ENCODE measurements at regions not wholly inside any gene's neighbourhood (a gene's known extent, or its start where the extent isn't known, plus 50 kb on each side); places are given as distances from the start of the nearest gene placed in this dataset.

DNA sequence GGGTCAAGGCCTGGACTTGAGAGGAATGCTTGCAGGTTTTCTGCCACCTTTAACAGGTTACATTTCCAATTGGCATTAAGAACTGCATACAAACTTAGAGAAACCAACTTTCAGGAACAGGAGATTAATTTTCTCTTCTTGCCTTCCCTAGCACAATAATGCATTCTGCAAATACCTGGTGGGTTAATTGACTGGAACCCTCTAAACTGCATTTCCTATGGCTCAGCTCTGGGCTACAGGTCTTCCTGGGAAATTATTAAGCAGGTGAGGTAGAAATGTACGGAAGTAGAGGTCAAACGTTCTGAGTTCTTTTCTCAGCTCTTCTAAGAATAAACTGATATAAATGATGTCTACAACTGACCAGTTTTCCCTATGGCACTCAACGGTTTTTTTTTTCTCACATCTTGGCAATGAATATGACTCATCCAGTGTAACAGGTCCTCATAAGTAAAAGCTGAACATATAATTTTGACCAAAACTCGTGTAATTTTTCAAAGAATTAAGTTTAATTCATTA is 144.9 kb upstream of the PELI2 start:
- Mint-ChIP-seq H3K27ac (no peak overlapping the region), H3K9me3 (no peaks in the 10 kb centered on the region), H3K4me3 (no peak overlapping the region), H3K27me3 (peaks cover 10% of the 10 kb centered on the region), H3K4me1 (no peaks in the 10 kb centered on the region), H3K36me3 (no peaks in the 10 kb centered on the region)

GRCh38 chr14:55973911-55974630 is 144.1 kb upstream of the PELI2 start:
- Mint-ChIP-seq H3K36me3 (no peaks in the 10 kb centered on the region), H3K27me3 (peaks cover 10% of the 10 kb centered on the region), H3K4me1 (no peaks in the 10 kb centered on the region), H3K27ac (no peak overlapping the region), H3K4me3 (no peak overlapping the region), H3K9me3 (no peaks in the 10 kb centered on the region)

- Mint-ChIP-seq H3K27ac (no peak overlapping the region), H3K4me1 (peaks cover 3% of the 10 kb centered on the region), H3K4me3 (no peak overlapping the region), H3K27me3 (peaks cover 8% of the 10 kb centered on the region), H3K9me3 (no peaks in the 10 kb centered on the region), H3K36me3 (no peaks in the 10 kb centered on the region)
Observed at GRCh38 chr14:55975281-55975910, 142.8 kb upstream of the PELI2 start.

DNA sequence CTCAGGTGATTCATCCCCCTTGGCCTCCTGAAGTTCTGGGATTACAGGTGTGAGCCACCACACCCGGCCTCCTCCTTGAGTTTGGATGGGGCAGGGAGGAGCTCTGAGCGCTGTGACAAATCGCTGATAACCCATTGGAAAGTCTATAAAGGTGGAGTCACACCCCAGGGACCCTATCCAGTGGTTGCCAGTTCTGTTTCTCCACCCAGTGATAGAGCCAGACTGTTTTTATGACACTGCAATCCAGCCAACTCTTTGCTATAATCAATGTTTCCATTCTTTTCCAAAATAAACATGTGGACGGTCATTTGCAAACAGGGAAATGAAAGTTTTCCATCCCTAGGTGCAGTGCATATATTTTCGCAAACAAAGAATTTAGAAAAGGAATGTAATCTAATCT is 142.0 kb upstream of the PELI2 start:
- Mint-ChIP-seq H3K27me3 (peaks cover 2% of the 10 kb centered on the region), H3K4me1 (peaks cover 6% of the 10 kb centered on the region), H3K9me3 (peaks cover 2% of the 10 kb centered on the region), H3K4me3 (no peak overlapping the region), H3K27ac (no peak overlapping the region), H3K36me3 (no peaks in the 10 kb centered on the region)

GRCh38 chr14:55976655-55977054 is 141.6 kb upstream of the PELI2 start:
- Mint-ChIP-seq H3K9me3 (peaks cover 6% of the 10 kb centered on the region), H3K4me3 (no peak overlapping the region), H3K27ac (no peak overlapping the region), H3K27me3 (peaks cover 2% of the 10 kb centered on the region), H3K4me1 (peaks cover 7% of the 10 kb centered on the region), H3K36me3 (no peaks in the 10 kb centered on the region)

DNA sequence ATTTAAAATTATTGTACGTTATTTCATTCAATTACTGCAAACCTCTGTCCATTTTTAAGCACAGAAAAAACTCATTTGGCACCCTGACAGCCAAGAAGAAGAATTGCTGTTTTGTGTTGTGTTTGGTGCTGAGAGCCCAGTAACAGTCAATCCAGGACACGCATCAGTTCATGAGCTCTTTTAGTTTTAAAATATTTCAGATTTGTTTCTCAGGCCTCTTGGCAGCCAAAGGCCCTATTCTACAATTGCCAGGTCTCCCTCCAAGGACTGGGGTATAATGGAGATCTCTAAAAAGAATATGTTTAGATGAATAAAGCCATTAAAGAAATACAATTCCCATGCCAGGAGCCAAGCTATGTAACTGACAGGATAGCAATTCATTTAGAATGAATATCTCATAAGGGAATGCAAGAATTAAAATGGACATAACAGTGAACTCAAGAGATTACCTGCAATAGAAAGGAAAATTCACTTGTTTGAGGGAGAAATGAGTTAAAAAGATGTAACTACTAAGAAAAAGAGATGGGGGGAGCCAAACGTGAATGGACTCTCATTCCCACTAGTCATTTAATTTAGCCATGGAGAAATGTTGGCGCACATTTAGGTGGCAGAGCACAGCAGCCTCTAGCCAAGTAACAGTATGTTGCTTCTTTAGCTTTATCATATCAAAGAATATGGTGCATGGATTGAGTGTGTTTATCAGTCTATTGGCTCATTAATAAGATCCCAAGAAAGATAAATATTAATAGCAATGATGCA is 140.6 kb upstream of the PELI2 start:
- Mint-ChIP-seq H3K4me1 (peaks cover 7% of the 10 kb centered on the region), H3K27me3 (no peaks in the 10 kb centered on the region), H3K27ac (no peak overlapping the region), H3K4me3 (no peak overlapping the region), H3K9me3 (peaks cover 7% of the 10 kb centered on the region), H3K36me3 (no peaks in the 10 kb centered on the region)

DNA sequence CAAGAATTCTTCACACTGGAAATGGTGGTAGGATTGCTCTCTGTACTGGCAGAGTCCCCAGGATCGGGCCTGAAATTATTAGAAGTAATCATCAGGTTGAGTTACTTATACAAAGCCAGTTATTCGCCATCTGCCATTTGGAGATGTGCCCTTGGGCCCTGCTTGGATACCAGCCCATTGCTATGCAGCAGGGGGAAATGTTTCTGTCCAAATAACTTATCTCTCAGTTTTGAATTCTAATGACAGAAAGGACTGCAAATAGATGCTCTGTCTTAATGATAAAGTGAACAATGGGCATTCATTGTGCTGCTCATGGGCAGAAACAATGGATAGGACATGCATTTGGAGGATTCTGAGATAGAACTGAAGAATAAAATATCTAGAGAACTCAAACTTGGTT is 139.1 kb upstream of the PELI2 start:
- Mint-ChIP-seq H3K9me3 (peaks cover 7% of the 10 kb centered on the region), H3K4me1 (peaks cover 7% of the 10 kb centered on the region), H3K36me3 (no peaks in the 10 kb centered on the region), H3K4me3 (no peak overlapping the region), H3K27me3 (peaks cover 2% of the 10 kb centered on the region), H3K27ac (no peak overlapping the region)

- H3K4me1 Mint-ChIP-seq: peaks cover 7% of the 10 kb centered on the region
- H3K9me3 Mint-ChIP-seq: peaks cover 7% of the 10 kb centered on the region
- H3K36me3 Mint-ChIP-seq: no peaks in the 10 kb centered on the region
- H3K27ac Mint-ChIP-seq: no peak overlapping the region
- peaks cover 3% of the 10 kb centered on the region for H3K27me3 Mint-ChIP-seq
- H3K4me3 Mint-ChIP-seq: no peak overlapping the region
Observed at GRCh38 chr14:55979781-55980180, 138.4 kb upstream of the PELI2 start.

GRCh38 chr14:55980970-55981369 is 137.2 kb upstream of the PELI2 start:
- Mint-ChIP-seq H3K9me3 (peaks cover 7% of the 10 kb centered on the region), H3K27me3 (peaks cover 10% of the 10 kb centered on the region), H3K4me1 (peaks cover 7% of the 10 kb centered on the region), H3K4me3 (no peak overlapping the region), H3K27ac (no peak overlapping the region), H3K36me3 (no peaks in the 10 kb centered on the region)

DNA sequence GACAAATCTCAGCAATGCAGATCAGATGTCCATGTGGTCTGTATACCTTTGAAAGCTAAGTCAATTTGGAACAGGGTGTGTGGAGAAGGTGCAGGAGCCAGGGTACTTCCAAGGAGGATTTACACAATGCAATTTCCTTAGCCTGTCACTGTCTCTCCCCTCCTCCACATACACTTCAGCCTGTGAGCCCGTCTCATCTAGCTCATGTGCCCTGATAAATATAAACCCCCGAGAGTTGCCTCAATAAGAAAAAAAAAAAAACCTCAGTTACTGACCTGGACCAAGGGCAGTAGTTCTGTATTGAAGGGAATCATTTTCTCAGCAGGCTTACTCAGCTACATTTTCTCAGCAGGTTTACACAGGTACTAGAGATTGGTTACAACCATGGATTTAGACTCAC is 132.1 kb upstream of the PELI2 start:
- peaks cover 3% of the 10 kb centered on the region for H3K4me1 Mint-ChIP-seq
- no peak overlapping the region for H3K4me3 Mint-ChIP-seq
- H3K9me3 Mint-ChIP-seq: peaks cover 7% of the 10 kb centered on the region
- no peak overlapping the region for H3K27ac Mint-ChIP-seq
- no peaks in the 10 kb centered on the region for H3K36me3 Mint-ChIP-seq
- peaks cover 19% of the 10 kb centered on the region for H3K27me3 Mint-ChIP-seq

DNA sequence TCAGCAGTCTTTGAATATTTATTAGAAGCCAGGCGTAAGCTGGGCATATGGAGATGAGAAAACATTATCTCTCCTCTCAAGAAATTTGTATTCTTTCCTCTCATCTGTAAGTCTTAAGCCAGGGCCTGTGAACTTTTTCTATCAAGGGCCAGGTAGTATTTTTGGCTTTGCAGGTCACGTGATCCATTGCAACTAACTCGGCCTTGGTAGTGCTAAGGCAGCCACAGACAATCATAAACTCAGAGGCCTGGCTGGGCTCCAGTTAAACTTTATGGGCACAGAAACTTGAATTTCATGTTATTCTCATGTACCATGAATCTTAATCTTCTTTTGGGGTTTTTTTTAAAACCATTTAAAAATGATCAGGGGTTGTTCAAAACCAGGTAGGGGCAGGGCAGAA is 117.4 kb upstream of the PELI2 start:
- Mint-ChIP-seq H3K9me3 (peaks cover 8% of the 10 kb centered on the region), H3K27ac (peak overlapping the region; percentile 17), H3K36me3 (peaks cover 2% of the 10 kb centered on the region), H3K4me1 (peaks cover 37% of the 10 kb centered on the region), H3K27me3 (peaks cover 61% of the 10 kb centered on the region), H3K4me3 (no peak overlapping the region)

GRCh38 chr14:56002342-56002741 is 115.9 kb upstream of the PELI2 start:
- H3K9me3 Mint-ChIP-seq: peaks cover under 1% of the 10 kb centered on the region
- peaks cover 49% of the 10 kb centered on the region for H3K27me3 Mint-ChIP-seq
- no peak overlapping the region for H3K4me3 Mint-ChIP-seq
- H3K4me1 Mint-ChIP-seq: peaks cover 37% of the 10 kb centered on the region
- no peaks in the 10 kb centered on the region for H3K36me3 Mint-ChIP-seq
- no peak overlapping the region for H3K27ac Mint-ChIP-seq

DNA sequence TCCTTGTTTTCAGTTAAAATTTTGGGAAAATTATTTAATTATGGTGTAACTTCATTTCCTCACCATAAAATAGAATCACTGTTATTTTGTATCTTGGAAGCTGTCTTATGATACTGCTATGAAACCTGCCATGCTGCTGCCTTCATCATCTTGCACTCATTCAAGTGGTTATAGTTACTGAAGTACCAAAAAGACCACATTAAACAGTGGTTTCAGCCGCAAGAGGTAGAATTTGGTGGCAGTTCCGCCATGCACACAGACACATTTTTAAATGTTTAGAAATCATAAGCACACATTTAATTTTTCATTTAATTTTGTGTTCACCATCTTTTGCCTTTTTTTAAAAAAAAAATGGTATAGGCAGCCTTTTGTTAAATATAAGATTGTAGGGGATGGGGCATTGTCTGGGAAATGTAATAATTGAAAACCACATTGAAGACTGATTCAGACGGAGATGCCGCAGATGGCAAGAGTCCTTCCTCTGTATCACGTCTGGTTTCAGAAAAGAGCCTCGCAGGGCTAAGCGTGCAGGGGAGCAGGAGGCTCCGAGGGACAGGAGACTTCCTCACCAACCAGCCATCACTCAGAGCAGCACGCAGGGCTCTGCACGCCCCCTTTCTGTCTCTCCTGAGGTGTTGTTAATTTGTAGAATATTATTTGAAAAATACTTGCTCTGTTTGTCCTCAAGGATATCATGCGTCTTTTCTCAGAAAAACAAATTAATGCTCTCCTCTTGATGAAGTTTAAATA is 115.2 kb upstream of the PELI2 start:
- Mint-ChIP-seq H3K27ac (peak overlapping the region; percentile 46), H3K4me3 (no peak overlapping the region)

DNA sequence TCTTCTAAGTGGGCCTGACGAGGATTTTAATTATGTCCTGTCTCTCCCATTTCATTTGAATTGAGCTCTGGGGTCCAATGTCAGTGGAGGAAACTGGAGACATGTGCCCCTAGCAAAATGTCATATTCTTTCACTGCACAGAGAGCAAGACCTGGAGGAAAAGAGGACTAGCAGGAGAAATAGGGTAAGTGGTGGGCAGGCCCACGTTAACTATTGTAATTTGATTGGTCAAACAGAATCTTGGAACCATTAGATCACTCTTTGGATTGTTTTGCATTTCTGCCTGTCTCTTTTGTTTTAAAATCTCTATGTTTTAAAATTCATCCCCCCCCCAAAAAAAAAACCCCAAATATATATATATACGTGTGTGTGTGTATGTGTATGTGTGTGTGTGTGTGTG is 113.9 kb upstream of the PELI2 start:
- peaks cover 46% of the 10 kb centered on the region for H3K27me3 Mint-ChIP-seq
- H3K36me3 Mint-ChIP-seq: peaks cover 2% of the 10 kb centered on the region
- no peak overlapping the region for H3K27ac Mint-ChIP-seq
- H3K9me3 Mint-ChIP-seq: peaks cover 3% of the 10 kb centered on the region
- peaks cover 37% of the 10 kb centered on the region for H3K4me1 Mint-ChIP-seq
- no peak overlapping the region for H3K4me3 Mint-ChIP-seq

More for the DNA sequence above, 115.2 kb upstream of the PELI2 start:
- Mint-ChIP-seq H3K27me3 (peaks cover 47% of the 10 kb centered on the region), H3K36me3 (no peaks in the 10 kb centered on the region), H3K4me1 (peaks cover 37% of the 10 kb centered on the region), H3K9me3 (no peaks in the 10 kb centered on the region)

DNA sequence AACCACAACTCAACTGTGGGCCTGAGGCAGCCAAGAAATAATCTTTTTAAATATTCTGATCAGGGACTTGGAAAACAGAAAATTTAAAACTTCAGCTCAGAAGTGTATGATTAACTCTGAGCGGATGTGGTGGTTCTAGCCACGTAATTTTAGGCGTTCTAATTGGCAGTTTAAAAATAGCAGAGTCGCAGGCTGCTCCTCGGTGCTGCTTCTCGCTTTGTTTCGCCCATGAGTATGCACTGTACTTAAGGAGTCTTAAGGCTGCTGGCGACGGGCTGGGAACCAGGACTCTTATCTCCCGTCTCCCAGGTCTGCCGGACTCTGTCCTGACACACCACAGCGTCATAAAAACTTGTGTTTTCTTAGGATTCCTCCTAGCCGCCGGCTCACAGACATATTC is 113.4 kb upstream of the PELI2 start:
- Mint-ChIP-seq H3K4me1 (peaks cover 37% of the 10 kb centered on the region), H3K4me3 (peak overlapping the region; percentile 54), H3K9me3 (peaks cover 3% of the 10 kb centered on the region), H3K36me3 (peaks cover 2% of the 10 kb centered on the region), H3K27me3 (peaks cover 49% of the 10 kb centered on the region), H3K27ac (no peak overlapping the region)
